ENCODE measurements at regions not wholly inside any gene's neighbourhood (a gene's known extent, or its start where the extent isn't known, plus 50 kb on each side); places are given as distances from the start of the nearest gene placed in this dataset.

DNA sequence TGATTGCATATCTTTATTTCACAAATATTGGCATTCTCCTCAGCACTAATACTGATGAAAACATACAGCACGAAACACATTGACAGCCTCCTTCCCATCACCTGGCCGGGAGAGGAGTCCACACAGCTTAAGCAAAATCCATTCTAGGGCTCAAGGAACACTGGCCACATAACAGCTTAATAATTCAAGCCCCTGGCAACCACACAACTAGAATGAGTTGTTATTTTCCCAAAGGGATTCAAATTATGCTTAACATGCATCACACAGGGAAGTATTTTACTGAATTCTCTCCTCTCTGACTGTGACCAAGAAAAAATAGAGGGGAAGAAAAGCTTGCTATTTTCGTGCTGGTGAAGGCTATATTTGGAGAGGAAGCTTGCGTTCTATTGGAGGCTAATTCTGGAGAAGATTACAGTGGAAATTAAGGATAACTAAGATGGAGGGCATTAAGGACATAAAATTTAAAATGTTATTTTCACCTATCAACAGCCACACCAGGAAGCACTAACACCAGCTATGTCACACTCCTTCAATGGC is 198.5 kb downstream of the ADGRG6 start:
- DNase-seq (ENCODE audit: low read depth, low spot score), result no peak

DNA sequence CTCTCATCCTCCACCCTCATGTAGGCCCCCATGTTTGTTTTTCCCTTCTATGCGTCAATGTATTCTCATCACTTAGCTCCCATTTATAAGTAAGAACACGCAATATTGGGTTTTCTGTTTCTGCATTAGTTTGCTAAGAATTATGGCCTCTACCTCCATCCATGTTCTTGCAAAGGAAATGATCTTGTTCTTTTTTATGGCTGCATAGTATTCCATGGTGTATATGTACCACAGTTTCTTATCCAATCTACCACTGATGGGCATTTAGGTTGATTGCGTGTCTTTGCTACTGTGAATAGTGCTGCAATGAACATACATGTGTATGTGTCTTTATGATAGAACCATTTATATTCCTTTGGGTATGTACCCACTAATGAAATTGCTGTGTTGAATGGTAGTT is 200.0 kb downstream of the ADGRG6 start:
- DNase-seq (ENCODE audit: low read depth, low spot score), result no peak

GRCh38 chr6:142507065-142507464 is 205.3 kb downstream of the ADGRG6 start:
- DNase-seq (ENCODE audit: low read depth, low spot score), result no peak

GRCh38 chr6:142510211-142510610 is 208.4 kb downstream of the ADGRG6 start:
- DNase-seq (ENCODE audit: low read depth, low spot score), result no peak

GRCh38 chr6:142518126-142518525 is 216.3 kb downstream of the ADGRG6 start:
- DNase-seq (ENCODE audit: low read depth, low spot score), result no peak

GRCh38 chr6:142518761-142519160 is 217.0 kb downstream of the ADGRG6 start:
- DNase-seq (ENCODE audit: low read depth, low spot score), result no peak

DNA sequence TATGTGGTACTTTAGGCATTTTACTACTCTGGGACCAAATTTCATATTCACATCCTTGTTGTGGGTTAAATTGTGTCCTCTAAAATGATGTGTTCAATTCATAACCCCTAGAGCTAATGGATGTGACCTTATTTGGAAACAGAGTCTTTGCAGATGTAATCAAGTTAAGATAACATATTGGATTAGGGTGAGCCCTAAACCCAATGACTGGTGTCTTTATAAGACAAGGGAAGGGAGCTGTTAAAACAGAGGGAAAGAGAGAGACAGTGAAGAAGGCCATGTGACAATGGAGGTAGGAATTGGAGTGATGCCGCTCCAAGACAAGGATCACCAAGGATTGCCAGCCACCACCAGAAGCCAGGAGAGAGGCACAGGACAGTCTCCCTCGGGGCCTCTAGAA is 220.0 kb downstream of the ADGRG6 start:
- DNase-seq (ENCODE audit: low read depth, low spot score), result no peak

GRCh38 chr6:142523515-142524375 is 221.9 kb downstream of the ADGRG6 start:
- no peak for DNase-seq (ENCODE audit: low read depth, low spot score)

DNA sequence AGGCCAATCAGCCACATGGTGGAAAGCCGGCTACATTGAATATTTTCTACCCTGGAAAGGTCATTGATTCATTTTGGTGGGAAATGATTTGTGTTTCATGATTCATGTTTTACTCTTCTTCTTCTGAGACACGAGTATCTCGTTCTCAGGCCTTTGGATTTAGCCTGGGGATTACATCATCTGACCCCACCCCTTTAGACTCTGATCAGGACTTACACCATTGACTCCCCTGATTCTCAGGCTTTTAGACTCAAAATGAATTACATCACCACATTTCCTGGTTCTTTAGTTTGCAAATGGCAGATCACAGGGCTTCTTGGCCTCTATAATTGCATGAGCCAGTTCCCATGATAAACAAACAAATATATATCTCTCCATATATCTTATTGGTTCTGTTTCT is 228.8 kb downstream of the ADGRG6 start:
- DNase-seq (ENCODE audit: low read depth, low spot score), result no peak

DNA sequence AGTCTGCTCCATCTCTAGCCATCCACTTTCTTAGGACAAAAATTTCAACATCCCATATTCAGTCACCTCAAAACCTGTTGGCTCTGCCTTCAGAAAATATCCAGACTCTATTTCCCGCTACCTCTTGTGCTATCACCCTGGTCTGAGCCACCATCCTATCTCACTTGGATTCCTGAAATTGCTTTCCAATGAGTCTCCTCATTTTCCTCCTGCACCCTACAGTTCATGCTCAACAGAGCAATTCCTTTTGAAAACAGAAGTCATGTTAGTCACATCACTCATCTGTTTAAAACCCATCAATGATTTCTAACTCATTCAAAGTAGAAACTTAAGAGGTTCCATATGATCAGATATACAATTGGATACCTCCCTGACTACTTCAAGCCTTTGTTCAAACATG is 229.9 kb downstream of the ADGRG6 start:
- no peak for DNase-seq (ENCODE audit: low read depth, low spot score)

DNA sequence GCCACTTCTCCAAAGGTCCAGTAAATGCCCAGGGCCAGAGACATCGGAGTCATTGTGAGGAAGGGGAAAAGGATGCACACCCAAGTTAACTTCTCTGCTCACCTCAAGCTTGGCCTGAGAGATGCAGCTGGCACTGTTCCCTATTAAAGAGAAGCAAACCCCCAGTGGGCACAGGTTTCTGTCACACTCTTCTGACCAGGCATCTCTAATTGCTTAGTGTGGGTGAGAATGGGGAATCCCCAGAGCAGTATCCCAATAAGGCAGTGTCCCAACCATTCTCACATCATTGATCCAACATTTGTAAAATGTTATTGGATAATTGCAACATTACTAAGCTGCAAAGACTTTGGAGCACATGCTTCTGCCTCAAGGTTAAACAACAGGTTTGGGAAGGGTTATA is 232.3 kb downstream of the ADGRG6 start:
- no peak for DNase-seq (ENCODE audit: low read depth, low spot score)

DNA sequence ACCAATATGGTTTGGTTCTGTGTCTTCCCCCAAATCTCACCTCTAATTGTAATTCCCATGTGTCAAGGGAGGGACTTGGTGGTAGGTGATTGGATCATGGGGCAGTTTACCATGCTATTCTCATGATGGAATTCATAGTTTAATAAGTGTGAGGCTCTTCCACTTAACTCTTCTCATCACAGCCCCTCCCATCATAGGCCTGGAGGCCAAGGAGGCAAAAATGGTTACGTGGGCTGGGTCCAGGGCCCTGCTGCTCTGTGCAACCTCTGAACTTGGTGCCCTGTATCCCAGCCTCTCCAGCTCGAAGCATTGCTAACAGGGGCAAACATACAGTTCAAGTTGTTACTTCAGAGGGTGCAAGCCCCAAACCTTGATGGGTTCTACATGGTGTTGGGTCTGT is 232.7 kb downstream of the ADGRG6 start:
- no peak for DNase-seq (ENCODE audit: low read depth, low spot score)

DNA sequence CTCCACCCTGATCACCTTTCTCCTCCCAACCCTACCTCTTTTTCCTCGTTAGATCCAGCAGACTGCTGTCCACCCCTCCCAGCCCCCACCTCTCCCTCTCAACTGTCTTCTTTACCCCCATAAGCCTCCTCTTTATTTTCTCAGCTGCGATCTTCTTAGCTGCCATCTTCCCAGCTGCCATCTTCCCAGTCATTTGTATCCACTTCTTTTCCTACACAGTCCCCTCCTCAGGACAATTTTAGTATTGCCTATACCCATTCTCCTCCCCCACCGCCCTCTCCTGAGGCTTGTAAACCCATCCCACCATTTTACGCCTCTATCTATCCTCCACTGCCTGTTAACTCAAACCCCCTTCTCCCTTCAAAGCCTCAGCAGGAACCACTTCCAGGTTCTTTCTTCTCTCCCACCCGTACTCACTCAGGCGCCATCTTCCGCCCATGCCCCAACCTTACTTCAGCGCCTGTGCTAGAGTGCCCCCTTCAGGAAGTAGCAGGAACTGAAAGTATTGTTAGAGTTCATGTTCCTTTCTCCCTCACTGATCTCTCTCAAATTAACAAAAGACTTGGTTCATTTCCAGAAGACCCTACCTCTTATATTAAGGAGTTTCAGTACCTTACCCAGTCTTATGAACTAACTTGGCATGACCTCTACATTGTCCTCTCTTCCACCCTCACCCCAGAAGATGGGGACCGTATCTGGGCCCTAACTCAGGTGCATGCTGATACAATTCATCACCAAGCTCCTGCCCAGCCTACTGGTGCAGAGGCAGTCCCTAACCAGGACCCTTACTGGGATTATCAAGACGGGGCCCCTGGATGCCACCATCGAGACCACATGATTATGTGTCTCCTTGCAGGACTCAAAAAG is 236.0 kb downstream of the ADGRG6 start:
- DNase-seq (ENCODE audit: low read depth, low spot score), result no peak

- DNase-seq (ENCODE audit: low read depth, low spot score), result no peak
Measured at GRCh38 chr6:142542704-142543233, 241.0 kb downstream of the ADGRG6 start.

GRCh38 chr6:142543606-142544005 is 241.8 kb downstream of the ADGRG6 start:
- DNase-seq (ENCODE audit: low read depth, low spot score), result no peak

DNA sequence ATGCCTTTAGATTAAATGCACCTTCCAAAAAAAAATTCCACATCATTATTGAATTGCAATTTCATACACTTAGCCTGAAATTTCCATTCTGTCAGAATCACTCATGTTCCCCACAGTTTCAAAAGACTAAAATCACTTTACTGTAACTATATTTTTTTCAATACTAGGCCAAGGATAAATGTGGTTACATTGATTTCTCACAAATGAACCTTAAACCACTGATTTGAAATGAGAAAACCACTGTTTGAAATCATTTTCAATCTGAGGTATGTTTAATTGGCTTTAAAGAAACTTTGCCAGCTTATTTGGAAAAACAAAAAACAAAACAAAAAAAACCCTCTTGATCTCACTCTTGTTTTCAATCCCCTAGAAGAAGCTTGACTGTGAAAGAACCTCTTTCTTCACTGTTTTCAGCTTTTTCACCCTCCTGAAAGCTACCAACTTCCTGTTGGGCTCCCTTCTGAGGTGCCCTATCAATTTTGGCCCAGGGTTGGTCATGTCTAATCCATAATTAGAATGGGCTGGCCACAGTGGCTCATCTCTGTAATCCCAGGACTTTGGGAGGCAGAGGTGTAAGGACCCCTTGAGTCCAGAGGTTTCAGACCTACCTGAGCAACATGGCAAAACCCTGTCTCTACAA is 242.5 kb downstream of the ADGRG6 start:
- no peak for DNase-seq (ENCODE audit: low read depth, low spot score)

DNA sequence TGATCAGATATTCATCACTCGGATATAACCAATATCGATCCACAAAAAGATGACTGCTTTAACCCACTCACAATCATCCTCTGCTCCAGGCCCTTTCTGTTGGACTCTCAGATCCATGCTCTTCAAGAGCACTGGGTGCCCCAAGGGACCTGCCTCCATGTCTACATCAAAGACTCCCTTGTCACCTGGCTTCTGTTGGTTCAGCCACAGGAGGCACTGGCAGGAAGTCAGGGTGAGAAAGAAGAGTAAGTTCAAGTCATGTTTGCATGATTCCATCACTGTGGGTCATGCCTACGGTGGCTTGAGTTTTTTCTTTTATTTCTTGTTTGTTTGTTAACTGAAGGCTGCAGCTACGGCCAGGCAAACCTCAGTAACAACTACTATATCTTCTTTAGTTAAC is 243.3 kb downstream of the ADGRG6 start:
- DNase-seq (ENCODE audit: low read depth, low spot score), result no peak

GRCh38 chr6:142548566-142548965 is 246.8 kb downstream of the ADGRG6 start:
- DNase-seq (ENCODE audit: low read depth, low spot score), result no peak

GRCh38 chr6:142550310-142551063 is 248.7 kb downstream of the ADGRG6 start:
- DNase-seq (ENCODE audit: low read depth, low spot score), result no peak

DNA sequence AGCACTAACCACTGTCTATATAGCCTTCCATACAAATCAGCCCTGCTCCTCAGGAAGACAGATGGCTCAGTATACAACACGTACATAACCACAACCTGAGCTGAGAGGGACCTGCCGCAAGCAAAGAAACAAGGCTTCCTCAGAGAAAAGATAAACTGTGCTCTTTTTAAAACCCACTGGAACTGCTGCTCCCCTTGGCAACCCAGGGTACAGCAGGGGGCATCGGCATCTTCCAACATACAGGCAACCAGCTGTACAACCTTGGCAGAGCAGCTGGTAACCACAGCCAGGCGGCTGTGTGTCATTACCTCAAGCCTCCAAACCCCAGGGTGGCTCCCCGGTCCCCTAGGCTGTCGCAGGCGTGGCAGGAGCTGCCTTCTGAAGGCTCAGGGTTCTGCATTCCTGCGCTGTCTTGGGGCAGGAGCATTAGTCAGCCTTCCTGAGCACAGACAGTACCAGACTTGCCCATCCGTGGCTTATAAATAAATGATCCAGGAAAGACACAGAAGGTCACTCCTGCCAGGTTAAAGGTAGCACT is 249.5 kb downstream of the ADGRG6 start:
- DNase-seq (ENCODE audit: low read depth, low spot score), result no peak

- no peak for DNase-seq (ENCODE audit: low read depth, low spot score)
Measured at GRCh38 chr6:142558786-142559185, 257.0 kb downstream of the ADGRG6 start.
